RWPE2 (cell line): ENCODE measurements at regions not wholly inside any gene's neighbourhood (a gene's known extent, or its start where the extent isn't known, plus 50 kb on each side); places are given as distances from the start of the nearest gene placed in this dataset.

ENCODE experiments used
- ATAC-seq: fragments of 200-7000 bp; cut with Tn5 transposase; 3 replicates; pipeline ENCODE4 v1.9.1; 2021; ENCODE audit warnings: low read depth
- DNase-seq: peaks from one replicate; pipeline ENCODE4 v3.0.0-alpha.2; 2020; ENCODE audit warnings: low spot score
- H3K27ac ChIP-seq: fragments of 450-650 bp; 2 replicates; pipeline ENCODE4 v1.5.1; 2017; ENCODE audit warnings: mild to moderate bottlenecking; ENCODE audit not compliant: poor library complexity, severe bottlenecking
- H3K27me3 ChIP-seq: fragments of 250-450 bp; sonication (Bioruptor Pico); 2 replicates; pipeline ENCODE4 v1.5.1; 2021; ENCODE audit warnings: mild to moderate bottlenecking, moderate library complexity; ENCODE audit not compliant: insufficient read depth, poor library complexity, severe bottlenecking
- H3K36me3 ChIP-seq: fragments of 250-450 bp; sonication (Bioruptor Pico); 2 replicates; pipeline ENCODE4 v1.5.1; 2020; ENCODE audit warnings: low read depth, mild to moderate bottlenecking, moderate library complexity
- H3K4me1 ChIP-seq: fragments of 250-450 bp; sonication (Bioruptor Pico); 2 replicates; pipeline ENCODE4 v1.5.1; 2021; ENCODE audit warnings: mild to moderate bottlenecking, moderate library complexity; ENCODE audit not compliant: insufficient read depth, poor library complexity, severe bottlenecking
- H3K4me3 ChIP-seq: fragments of 250-450 bp; sonication (Bioruptor Pico); 2 replicates; pipeline ENCODE4 v1.5.1; 2021; ENCODE audit warnings: mild to moderate bottlenecking, moderate library complexity; ENCODE audit not compliant: severe bottlenecking
- H3K9me3 ChIP-seq: fragments of 250-450 bp; sonication (Bioruptor Pico); 2 replicates; pipeline ENCODE4 v1.5.1; 2021; ENCODE audit warnings: mild to moderate bottlenecking, moderate library complexity; ENCODE audit not compliant: severe bottlenecking
- CTCF ChIP-seq: fragments of 450-650 bp; IDR thresholded peaks from one replicate; pipeline ENCODE4 v1.5.1; 2017; ENCODE audit warnings: mild to moderate bottlenecking, moderate library complexity; ENCODE audit not compliant: poor library complexity, severe bottlenecking

DNA sequence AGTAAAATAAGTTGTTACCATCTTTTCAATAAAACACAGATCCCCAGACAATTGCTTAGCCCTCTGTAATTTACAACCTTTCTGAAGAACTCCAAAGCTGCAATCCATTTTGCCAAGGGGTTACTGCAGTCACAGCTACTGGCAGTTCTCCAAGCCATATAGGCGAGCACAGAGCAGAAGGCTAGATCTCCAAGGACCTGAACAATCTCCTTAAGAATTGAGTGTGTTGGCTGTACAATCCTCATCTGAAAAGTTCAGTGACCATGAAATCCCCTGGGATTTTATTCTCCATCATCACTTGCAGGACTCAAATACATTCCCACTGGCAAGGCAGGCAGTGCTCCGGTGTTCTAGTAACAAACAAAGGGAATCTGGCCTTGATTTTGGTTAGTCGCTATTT lies 103.9 kb upstream of the LRP1B start:
- Histone ChIP-seq H3K27me3 (no peaks in the 10 kb centered on the region), H3K4me3 (no peak overlapping the region), H3K9me3 (no peaks in the 10 kb centered on the region), H3K36me3 (no peaks in the 10 kb centered on the region), H3K27ac (no peak overlapping the region), H3K4me1 (no peaks in the 10 kb centered on the region)
- no peak for TF ChIP-seq CTCF
- DNase-seq (no peak), ATAC-seq (no peak)

DNA sequence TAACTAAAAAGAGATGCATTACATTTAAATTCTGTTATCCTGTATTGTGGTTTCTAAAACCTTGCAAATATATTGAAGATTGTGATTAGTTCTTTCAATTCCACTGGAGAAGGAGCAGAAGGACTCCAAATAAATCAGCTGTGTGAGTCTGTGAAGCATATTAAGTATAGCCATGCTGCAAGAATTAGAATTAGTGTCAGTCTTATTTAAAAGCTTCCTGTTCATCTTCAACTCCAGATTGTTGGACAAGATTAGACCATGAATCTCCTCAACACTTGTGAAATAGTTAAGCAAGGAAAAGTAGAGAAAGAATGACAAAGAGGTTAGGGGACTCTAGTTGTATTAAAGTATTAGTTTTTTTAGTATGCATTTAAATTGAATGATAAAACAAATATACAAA lies 92.5 kb upstream of the LRP1B start:
- Histone ChIP-seq H3K27me3 (no peaks in the 10 kb centered on the region), H3K27ac (no peak overlapping the region), H3K36me3 (no peaks in the 10 kb centered on the region), H3K9me3 (no peaks in the 10 kb centered on the region), H3K4me3 (no peak overlapping the region), H3K4me1 (no peaks in the 10 kb centered on the region)
- no peak for ATAC-seq
- DNase-seq = no peak
- TF ChIP-seq CTCF = no peak

GRCh38 chr2:142222715-142223114 lies 91.9 kb upstream of the LRP1B start:
- no peaks in the 10 kb centered on the region for H3K9me3 ChIP-seq
- ATAC-seq = no peak

GRCh38 chr2:142220901-142221300 lies 90.1 kb upstream of the LRP1B start:
- Histone ChIP-seq H3K4me1 (no peaks in the 10 kb centered on the region), H3K4me3 (no peak overlapping the region), H3K9me3 (no peaks in the 10 kb centered on the region), H3K36me3 (no peaks in the 10 kb centered on the region), H3K27ac (no peak overlapping the region), H3K27me3 (no peaks in the 10 kb centered on the region)
- ATAC-seq (peak; percentile 36; the same call in 1 of the 3 replicates), DNase-seq (no peak)
- no peak for TF ChIP-seq CTCF

More at GRCh38 chr2:142222715-142223114, 91.9 kb upstream of the LRP1B start:
- DNase-seq = no peak
- Histone ChIP-seq H3K4me3 (no peak overlapping the region), H3K27me3 (no peaks in the 10 kb centered on the region), H3K36me3 (no peaks in the 10 kb centered on the region), H3K27ac (no peak overlapping the region), H3K4me1 (no peaks in the 10 kb centered on the region)
- no peak for TF ChIP-seq CTCF

GRCh38 chr2:142220239-142220638 lies 89.4 kb upstream of the LRP1B start:
- H3K4me1 ChIP-seq = no peaks in the 10 kb centered on the region
- no peak overlapping the region for H3K4me3 ChIP-seq
- DNase-seq = no peak
- ATAC-seq = no peak
- H3K27me3 ChIP-seq = no peaks in the 10 kb centered on the region
- no peak overlapping the region for H3K27ac ChIP-seq
- H3K36me3 ChIP-seq = no peaks in the 10 kb centered on the region
- no peaks in the 10 kb centered on the region for H3K9me3 ChIP-seq
- no peak for TF ChIP-seq CTCF
